ENCODE measurements at regions not wholly inside any gene's neighbourhood (a gene's known extent, or its start where the extent isn't known, plus 50 kb on each side); places are given as distances from the start of the nearest gene placed in this dataset.

DNA sequence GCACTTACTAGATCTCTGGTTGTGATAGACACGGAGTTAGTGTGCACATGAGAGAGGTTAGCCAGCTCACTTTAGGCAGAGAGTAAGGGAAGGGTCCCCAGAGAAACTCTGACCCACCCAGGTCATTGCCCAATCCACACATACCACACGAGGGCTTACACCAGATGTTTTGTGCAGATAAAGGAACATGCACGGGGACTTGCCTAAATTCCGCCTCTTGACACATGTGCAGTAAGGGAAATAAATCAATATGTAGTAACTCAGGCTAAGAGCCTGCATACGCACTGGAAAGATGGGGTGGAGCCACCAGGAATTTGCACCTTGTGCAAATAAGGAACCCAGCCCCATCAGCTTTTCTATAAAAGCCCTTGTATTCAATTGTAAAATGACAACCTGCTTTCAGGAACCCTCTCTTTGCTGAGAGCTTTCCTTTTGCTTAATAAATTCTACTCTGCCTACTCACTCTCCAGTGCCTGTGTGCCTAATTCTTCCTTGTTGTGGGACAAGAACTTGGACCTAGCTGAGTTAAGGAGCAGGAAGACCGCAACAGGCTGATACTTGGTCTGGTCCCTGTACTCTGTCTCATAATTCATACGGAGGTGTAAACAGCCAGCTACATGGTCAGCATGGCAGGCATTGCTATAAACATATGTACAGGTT is 120.2 kb downstream of the EMP1 start:
- H3K36me3 Mint-ChIP-seq (ENCODE audit: unreplicated experiment): no peaks in the 10 kb centered on the region
- no peaks in the 10 kb centered on the region for H3K9me3 Mint-ChIP-seq (ENCODE audit: unreplicated experiment)
- no peak overlapping the region for H3K4me3 Mint-ChIP-seq (ENCODE audit: unreplicated experiment)
- TF ChIP-seq, protein P1, sequence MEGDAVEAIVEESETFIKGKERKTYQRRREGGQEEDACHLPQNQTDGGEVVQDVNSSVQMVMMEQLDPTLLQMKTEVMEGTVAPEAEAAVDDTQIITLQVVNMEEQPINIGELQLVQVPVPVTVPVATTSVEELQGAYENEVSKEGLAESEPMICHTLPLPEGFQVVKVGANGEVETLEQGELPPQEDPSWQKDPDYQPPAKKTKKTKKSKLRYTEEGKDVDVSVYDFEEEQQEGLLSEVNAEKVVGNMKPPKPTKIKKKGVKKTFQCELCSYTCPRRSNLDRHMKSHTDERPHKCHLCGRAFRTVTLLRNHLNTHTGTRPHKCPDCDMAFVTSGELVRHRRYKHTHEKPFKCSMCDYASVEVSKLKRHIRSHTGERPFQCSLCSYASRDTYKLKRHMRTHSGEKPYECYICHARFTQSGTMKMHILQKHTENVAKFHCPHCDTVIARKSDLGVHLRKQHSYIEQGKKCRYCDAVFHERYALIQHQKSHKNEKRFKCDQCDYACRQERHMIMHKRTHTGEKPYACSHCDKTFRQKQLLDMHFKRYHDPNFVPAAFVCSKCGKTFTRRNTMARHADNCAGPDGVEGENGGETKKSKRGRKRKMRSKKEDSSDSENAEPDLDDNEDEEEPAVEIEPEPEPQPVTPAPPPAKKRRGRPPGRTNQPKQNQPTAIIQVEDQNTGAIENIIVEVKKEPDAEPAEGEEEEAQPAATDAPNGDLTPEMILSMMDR (IDR thresholded peaks at IDR 0.05): no peak
- no peak for DNase-seq (ENCODE audit: extremely low spot score, unreplicated experiment)
- no peak overlapping the region for H3K27ac Mint-ChIP-seq (ENCODE audit: unreplicated experiment)
- H3K27me3 Mint-ChIP-seq (ENCODE audit: unreplicated experiment): peaks cover 11% of the 10 kb centered on the region
- no peaks in the 10 kb centered on the region for H3K4me1 Mint-ChIP-seq (ENCODE audit: unreplicated experiment)

DNA sequence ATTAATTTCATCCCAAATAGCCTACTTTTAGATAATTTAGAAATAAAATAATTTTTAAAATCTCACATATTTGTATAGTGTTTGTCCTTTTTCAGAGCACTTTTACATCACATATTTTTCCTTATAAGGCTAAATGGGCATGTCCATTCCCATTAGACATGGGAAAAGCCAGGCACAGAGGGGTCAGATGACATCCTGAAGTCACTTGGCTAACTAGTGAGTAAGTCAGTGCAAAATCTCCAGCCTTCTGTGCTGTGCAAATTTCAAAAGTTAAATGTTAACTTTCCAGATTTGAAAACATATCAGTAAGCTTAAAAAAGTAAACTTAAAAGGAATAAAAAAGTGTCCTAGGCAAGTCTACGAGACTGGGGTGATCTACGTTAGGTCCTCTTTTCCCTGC is 117.4 kb downstream of the EMP1 start:
- Mint-ChIP-seq H3K4me1 (ENCODE audit: unreplicated experiment) (no peaks in the 10 kb centered on the region), H3K4me3 (ENCODE audit: unreplicated experiment) (no peak overlapping the region), H3K9me3 (ENCODE audit: unreplicated experiment) (no peaks in the 10 kb centered on the region), H3K27ac (ENCODE audit: unreplicated experiment) (no peak overlapping the region), H3K27me3 (ENCODE audit: unreplicated experiment) (peaks cover 13% of the 10 kb centered on the region), H3K36me3 (ENCODE audit: unreplicated experiment) (no peaks in the 10 kb centered on the region)
- no peak for DNase-seq (ENCODE audit: extremely low spot score, unreplicated experiment)
- TF ChIP-seq, protein P1 (IDR thresholded peaks at IDR 0.05): no peak

DNA sequence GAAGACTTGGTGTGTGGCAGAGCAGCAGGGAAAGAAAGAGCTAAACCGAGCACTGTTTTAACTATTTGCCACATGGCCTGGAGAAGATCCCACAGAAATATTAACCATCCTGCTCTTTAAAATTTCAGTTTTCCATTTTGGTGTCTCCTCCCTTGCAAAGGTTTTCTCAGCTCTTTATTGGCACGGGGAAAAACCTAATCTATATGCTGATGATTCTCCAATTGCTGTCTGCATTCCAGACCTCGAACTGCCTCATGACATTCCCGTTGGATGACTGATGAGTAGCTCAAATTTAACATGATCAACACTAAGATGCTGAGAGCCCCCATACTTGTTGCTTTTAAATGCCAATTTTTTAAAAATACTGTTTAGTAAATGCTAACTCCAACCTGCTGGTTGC is 115.0 kb downstream of the EMP1 start:
- Mint-ChIP-seq H3K27me3 (ENCODE audit: unreplicated experiment) (peaks cover 27% of the 10 kb centered on the region), H3K4me3 (ENCODE audit: unreplicated experiment) (no peak overlapping the region), H3K27ac (ENCODE audit: unreplicated experiment) (no peak overlapping the region), H3K9me3 (ENCODE audit: unreplicated experiment) (no peaks in the 10 kb centered on the region), H3K4me1 (ENCODE audit: unreplicated experiment) (no peaks in the 10 kb centered on the region), H3K36me3 (ENCODE audit: unreplicated experiment) (no peaks in the 10 kb centered on the region)
- no peak for DNase-seq (ENCODE audit: extremely low spot score, unreplicated experiment)
- TF ChIP-seq, protein P1 (IDR thresholded peaks at IDR 0.05): no peak

DNA sequence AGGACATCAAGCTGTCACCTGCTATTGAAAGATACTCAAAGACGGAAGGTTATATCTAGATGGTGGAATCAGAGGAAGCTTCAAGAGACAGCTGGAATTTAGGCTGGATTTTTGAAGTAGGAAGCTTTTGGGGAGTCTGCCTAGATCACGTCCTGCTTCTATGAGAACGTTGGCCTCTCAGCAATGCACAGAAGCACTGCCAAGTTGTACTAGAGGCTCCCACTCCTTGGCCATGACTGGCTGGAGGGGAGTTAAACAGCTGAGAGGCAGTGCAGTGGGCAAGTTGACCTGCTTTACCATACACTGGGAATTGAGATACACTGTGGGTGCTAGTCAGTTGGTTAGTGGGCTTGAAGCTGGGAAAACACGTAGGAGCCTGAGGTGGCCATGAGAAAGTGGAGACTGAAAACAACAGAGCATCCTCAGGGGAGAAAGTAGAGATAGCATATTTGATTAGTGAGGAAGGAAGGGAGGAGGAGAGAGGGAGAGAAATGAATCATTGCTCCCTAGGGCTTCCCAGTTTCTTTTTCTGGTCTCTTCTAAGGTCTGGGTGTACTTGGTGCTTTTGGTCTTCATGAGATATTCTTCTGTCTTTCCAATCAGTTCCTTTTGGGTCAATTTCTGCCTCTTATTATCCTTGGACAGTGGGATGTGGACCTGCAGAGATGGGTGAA is 110.8 kb downstream of the EMP1 start:
- H3K4me3 Mint-ChIP-seq (ENCODE audit: unreplicated experiment): no peak overlapping the region
- H3K4me1 Mint-ChIP-seq (ENCODE audit: unreplicated experiment): no peaks in the 10 kb centered on the region
- H3K27ac Mint-ChIP-seq (ENCODE audit: unreplicated experiment): no peak overlapping the region
- DNase-seq (ENCODE audit: extremely low spot score, unreplicated experiment): no peak
- H3K36me3 Mint-ChIP-seq (ENCODE audit: unreplicated experiment): no peaks in the 10 kb centered on the region
- H3K9me3 Mint-ChIP-seq (ENCODE audit: unreplicated experiment): no peaks in the 10 kb centered on the region
- TF ChIP-seq, protein P1 (IDR thresholded peaks at IDR 0.05): no peak
- H3K27me3 Mint-ChIP-seq (ENCODE audit: unreplicated experiment): peaks cover 50% of the 10 kb centered on the region

DNA sequence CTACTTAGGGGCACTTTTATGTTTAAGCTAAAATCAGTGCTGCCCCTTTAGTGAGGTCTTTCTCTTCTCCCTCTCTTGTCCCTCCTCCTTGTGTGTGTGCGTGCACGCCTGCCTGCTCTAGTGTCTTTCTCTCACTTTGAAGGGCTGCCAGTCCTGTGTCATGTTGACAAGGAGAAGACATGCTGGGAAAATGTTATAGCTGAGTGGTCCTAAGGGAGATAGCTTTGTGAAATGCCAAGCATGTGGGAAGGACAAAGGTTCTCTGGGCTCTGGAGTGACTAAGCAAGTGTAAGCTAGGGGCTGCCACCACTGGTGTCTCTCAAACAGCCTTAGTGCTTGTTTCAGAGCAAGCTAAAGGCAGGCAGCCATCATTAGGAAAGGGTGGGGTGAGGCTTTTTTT is 108.4 kb downstream of the EMP1 start:
- H3K27ac Mint-ChIP-seq (ENCODE audit: unreplicated experiment): no peak overlapping the region
- H3K27me3 Mint-ChIP-seq (ENCODE audit: unreplicated experiment): peaks cover 51% of the 10 kb centered on the region
- H3K9me3 Mint-ChIP-seq (ENCODE audit: unreplicated experiment): no peaks in the 10 kb centered on the region
- H3K36me3 Mint-ChIP-seq (ENCODE audit: unreplicated experiment): no peaks in the 10 kb centered on the region
- no peak overlapping the region for H3K4me3 Mint-ChIP-seq (ENCODE audit: unreplicated experiment)
- H3K4me1 Mint-ChIP-seq (ENCODE audit: unreplicated experiment): no peaks in the 10 kb centered on the region
- DNase-seq (ENCODE audit: extremely low spot score, unreplicated experiment): no peak
- TF ChIP-seq, protein P1 (IDR thresholded peaks at IDR 0.05): no peak

Measured in osteocyte (in vitro differentiated cells).